ENCODE measurements at regions not wholly inside any gene's neighbourhood (a gene's known extent, or its start where the extent isn't known, plus 50 kb on each side); places are given as distances from the start of the nearest gene placed in this dataset.

DNA sequence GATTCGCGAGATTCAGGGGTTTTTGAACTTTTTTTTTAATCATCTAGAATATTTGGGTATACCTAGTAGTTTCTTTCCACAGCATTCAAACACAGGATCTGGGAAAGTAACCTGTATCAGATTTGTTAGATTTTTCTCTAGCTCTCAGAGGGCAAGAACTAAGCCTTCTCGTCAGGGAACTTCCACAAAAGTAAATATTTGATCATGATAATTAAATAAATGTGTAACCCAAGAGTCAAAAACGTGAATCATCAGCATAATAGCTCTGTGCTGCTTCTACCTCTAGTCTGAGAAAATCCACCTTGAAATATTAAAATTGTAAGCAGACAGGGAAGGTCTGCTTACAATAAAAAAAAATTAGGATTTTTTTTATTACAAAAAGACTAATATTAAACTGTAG lies 225.7 kb upstream of the SPOPL start:
- Histone ChIP-seq H3K4me1 (ENCODE audit: insufficient read depth) (peaks cover 25% of the 10 kb centered on the region), H4K20me1 (ENCODE audit: insufficient read depth) (no peaks in the 10 kb centered on the region), H2AFZ (no peak overlapping the region), H3K27me3 (replicated peaks; ENCODE audit: insufficient read depth) (no peaks in the 10 kb centered on the region), H3K27ac (no peak overlapping the region), H3K36me3 (ENCODE audit: low read depth) (no peaks in the 10 kb centered on the region), H3K9me2 (ENCODE audit: insufficient read depth) (no peaks in the 10 kb centered on the region), H3K9ac (no peak overlapping the region), H3K4me2 (ENCODE audit: unreplicated experiment) (peak overlapping the region; percentile 13), H3F3A (ENCODE audit: insufficient read depth) (peaks cover 20% of the 10 kb centered on the region), H3K9me3 (ENCODE audit: low read depth) (no peaks in the 10 kb centered on the region), H3K79me2 (ENCODE audit: insufficient read depth) (no peaks in the 10 kb centered on the region), H3K4me3 (no peak overlapping the region)
- 48 to 51% methylated on average over 4 of the region's 4 CpGs for WGBS, 2 experiments (ENCODE audit: low coverage in 1 of 2, low lambda C conversion rate in 2 of 2, missing lambda C conversion rate in 2 of 2)
- no peak for TF ChIP-seq EZH2phosphoT487 (IDR thresholded peaks at IDR 0.05; ENCODE audit: insufficient read depth, low read depth)
- TF ChIP-seq EZH2 (IDR thresholded peaks at IDR 0.05; ENCODE audit: insufficient read depth, poor library complexity, severe bottlenecking), result no peak
- in situ Hi-C loops (cut with MboI), result no loop called here
- peak; percentile 58 for DNase-seq

DNA sequence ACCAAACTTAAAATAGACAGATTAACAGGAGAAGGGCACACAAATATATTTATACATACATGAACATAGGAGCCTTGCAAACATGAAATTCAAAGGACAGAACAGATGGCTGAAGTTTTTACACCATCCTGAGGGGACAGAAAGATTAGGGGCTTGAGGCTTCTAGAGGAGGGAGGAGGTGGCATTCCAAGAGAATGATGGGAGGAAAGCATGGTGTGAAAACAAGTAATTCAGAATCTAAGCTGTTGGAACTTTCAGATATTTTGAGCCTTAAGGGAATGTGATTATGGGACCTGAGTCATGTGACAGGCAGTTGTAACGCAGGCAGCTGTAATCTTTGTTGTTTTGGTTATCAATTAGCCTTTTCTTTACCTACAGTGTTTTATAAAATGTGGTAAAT lies 225.2 kb upstream of the SPOPL start:
- peak; percentile 11 for DNase-seq
- Histone ChIP-seq H2AFZ (no peak overlapping the region), H3K79me2 (ENCODE audit: insufficient read depth) (no peaks in the 10 kb centered on the region), H4K20me1 (ENCODE audit: insufficient read depth) (no peaks in the 10 kb centered on the region), H3K4me1 (ENCODE audit: insufficient read depth) (peaks cover 25% of the 10 kb centered on the region), H3K27ac (no peak overlapping the region), H3F3A (ENCODE audit: insufficient read depth) (peaks cover 20% of the 10 kb centered on the region), H3K27me3 (replicated peaks; ENCODE audit: insufficient read depth) (no peaks in the 10 kb centered on the region), H3K4me2 (ENCODE audit: unreplicated experiment) (peak overlapping the region; percentile 13), H3K4me3 (no peak overlapping the region), H3K9me2 (ENCODE audit: insufficient read depth) (no peaks in the 10 kb centered on the region), H3K36me3 (ENCODE audit: low read depth) (no peaks in the 10 kb centered on the region), H3K9ac (no peak overlapping the region), H3K9me3 (ENCODE audit: low read depth) (no peaks in the 10 kb centered on the region)
- in situ Hi-C loops (cut with MboI), result no loop called here
- WGBS, 2 experiments (ENCODE audit: low coverage in 1 of 2, low lambda C conversion rate in 2 of 2, missing lambda C conversion rate in 2 of 2), result 71 to 81% methylated on average over 1 of the region's 1 CpG
- TF ChIP-seq EZH2 (IDR thresholded peaks at IDR 0.05; ENCODE audit: insufficient read depth, poor library complexity, severe bottlenecking), result no peak
- TF ChIP-seq EZH2phosphoT487 (IDR thresholded peaks at IDR 0.05; ENCODE audit: insufficient read depth, low read depth), result no peak

DNA sequence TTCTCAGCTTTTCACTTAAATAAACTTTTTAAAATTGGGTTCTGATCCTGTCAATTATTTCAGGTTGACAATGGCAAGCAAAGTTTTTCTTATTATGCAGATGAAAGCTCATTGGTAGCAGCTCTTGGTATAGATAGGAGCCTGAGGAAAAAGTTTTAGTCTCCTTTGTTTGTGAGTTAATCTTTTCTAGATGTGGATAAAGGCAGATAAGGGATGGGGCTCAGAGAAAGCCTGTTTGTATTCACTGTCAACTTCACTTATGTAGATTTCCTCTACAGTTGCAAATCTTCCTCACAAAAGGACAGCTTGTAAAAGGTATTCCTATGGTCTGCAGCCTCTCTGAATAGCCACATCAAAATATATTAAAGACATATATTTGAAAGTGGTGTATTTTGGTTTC lies 224.5 kb upstream of the SPOPL start:
- no peaks in the 10 kb centered on the region for H3K36me3 ChIP-seq (ENCODE audit: low read depth)
- H3K4me2 ChIP-seq (ENCODE audit: unreplicated experiment), result no peak overlapping the region
- H3K27ac ChIP-seq, result no peak overlapping the region
- no peak overlapping the region for H3K4me3 ChIP-seq
- no peak for DNase-seq
- no peak for TF ChIP-seq EZH2phosphoT487 (IDR thresholded peaks at IDR 0.05; ENCODE audit: insufficient read depth, low read depth)
- TF ChIP-seq EZH2 (IDR thresholded peaks at IDR 0.05; ENCODE audit: insufficient read depth, poor library complexity, severe bottlenecking), result no peak
- in situ Hi-C loops (cut with MboI), result no loop called here
- no peaks in the 10 kb centered on the region for H3K27me3 ChIP-seq (replicated peaks; ENCODE audit: insufficient read depth)
- H3K9me2 ChIP-seq (ENCODE audit: insufficient read depth), result no peaks in the 10 kb centered on the region
- H2AFZ ChIP-seq, result no peak overlapping the region
- H3F3A ChIP-seq (ENCODE audit: insufficient read depth), result peaks cover 20% of the 10 kb centered on the region
- no peaks in the 10 kb centered on the region for H4K20me1 ChIP-seq (ENCODE audit: insufficient read depth)
- H3K79me2 ChIP-seq (ENCODE audit: insufficient read depth), result no peaks in the 10 kb centered on the region
- H3K9ac ChIP-seq, result no peak overlapping the region
- no peaks in the 10 kb centered on the region for H3K9me3 ChIP-seq (ENCODE audit: low read depth)
- H3K4me1 ChIP-seq (ENCODE audit: insufficient read depth), result peaks cover 25% of the 10 kb centered on the region

- in situ Hi-C loops (cut with MboI), result no loop called here
Measured at GRCh38 chr2:138279871-138280270, 221.7 kb upstream of the SPOPL start.

GRCh38 chr2:138280999-138281695 lies 220.4 kb upstream of the SPOPL start:
- in situ Hi-C loops (cut with MboI), result no loop called here
- no peak overlapping the region for H3K9ac ChIP-seq
- H2AFZ ChIP-seq, result no peak overlapping the region
- H3K4me3 ChIP-seq, result no peak overlapping the region
- no peaks in the 10 kb centered on the region for H3K9me2 ChIP-seq (ENCODE audit: insufficient read depth)
- H3F3A ChIP-seq (ENCODE audit: insufficient read depth), result 0 out of 2 replicates have a peak, but pooled peaks cover 6% of the 10 kb centered on the region
- DNase-seq, result no peak
- H3K79me2 ChIP-seq (ENCODE audit: insufficient read depth), result no peaks in the 10 kb centered on the region
- WGBS, 2 experiments (ENCODE audit: low coverage in 1 of 2, low lambda C conversion rate in 2 of 2, missing lambda C conversion rate in 2 of 2), result 96 to 100% methylated on average over 1 of the region's 1 CpG
- no peak overlapping the region for H3K27ac ChIP-seq
- no peaks in the 10 kb centered on the region for H3K9me3 ChIP-seq (ENCODE audit: low read depth)
- no peaks in the 10 kb centered on the region for H4K20me1 ChIP-seq (ENCODE audit: insufficient read depth)
- H3K4me2 ChIP-seq (ENCODE audit: unreplicated experiment), result no peak overlapping the region
- H3K27me3 ChIP-seq (replicated peaks; ENCODE audit: insufficient read depth), result no peaks in the 10 kb centered on the region
- no peaks in the 10 kb centered on the region for H3K36me3 ChIP-seq (ENCODE audit: low read depth)
- TF ChIP-seq EZH2phosphoT487 (IDR thresholded peaks at IDR 0.05; ENCODE audit: insufficient read depth, low read depth) (no peak), EZH2 (IDR thresholded peaks at IDR 0.05; ENCODE audit: insufficient read depth, poor library complexity, severe bottlenecking) (no peak)
- peaks cover 2% of the 10 kb centered on the region for H3K4me1 ChIP-seq (ENCODE audit: insufficient read depth)

More at GRCh38 chr2:138279871-138280270, 221.7 kb upstream of the SPOPL start:
- no peaks in the 10 kb centered on the region for H3K9me2 ChIP-seq (ENCODE audit: insufficient read depth)
- H3K4me3 ChIP-seq, result no peak overlapping the region
- no peak overlapping the region for H3K4me2 ChIP-seq (ENCODE audit: unreplicated experiment)
- no peaks in the 10 kb centered on the region for H4K20me1 ChIP-seq (ENCODE audit: insufficient read depth)
- H3F3A ChIP-seq (ENCODE audit: insufficient read depth), result 0 out of 2 replicates have a peak, but pooled peaks cover 9% of the 10 kb centered on the region
- no peak overlapping the region for H3K9ac ChIP-seq
- H3K36me3 ChIP-seq (ENCODE audit: low read depth), result no peaks in the 10 kb centered on the region
- no peak for TF ChIP-seq EZH2phosphoT487 (IDR thresholded peaks at IDR 0.05; ENCODE audit: insufficient read depth, low read depth)
- no peak for TF ChIP-seq EZH2 (IDR thresholded peaks at IDR 0.05; ENCODE audit: insufficient read depth, poor library complexity, severe bottlenecking)
- no peaks in the 10 kb centered on the region for H3K9me3 ChIP-seq (ENCODE audit: low read depth)
- no peak for DNase-seq
- H3K4me1 ChIP-seq (ENCODE audit: insufficient read depth), result peaks cover 15% of the 10 kb centered on the region
- no peak overlapping the region for H3K27ac ChIP-seq
- H2AFZ ChIP-seq, result no peak overlapping the region
- H3K27me3 ChIP-seq (replicated peaks; ENCODE audit: insufficient read depth), result no peaks in the 10 kb centered on the region
- no peaks in the 10 kb centered on the region for H3K79me2 ChIP-seq (ENCODE audit: insufficient read depth)

Data from GM23248 (cell line).